HEK293 (cell line): ENCODE measurements at regions not wholly inside any gene's neighbourhood (a gene's known extent, or its start where the extent isn't known, plus 50 kb on each side); places are given as distances from the start of the nearest gene placed in this dataset.

Source experiments
- CTCF ChIA-PET: fragments of 350-600 bp; formaldehyde crosslinking; extraction: SDS; loops from one replicate; lab custom pipeline; 2021; ENCODE audit warnings: antibody characterized with exemption; lab: Yijun Ruan, JAX
- POLR2A ChIA-PET: fragments of 300-600 bp; formaldehyde crosslinking; extraction: SDS; loops from one replicate; lab custom pipeline; 2020; ENCODE audit warnings: antibody characterized with exemption, inconsistent platforms; lab: Yijun Ruan, JAX
- H3K27ac ChIP-seq: fragments of 200-500 bp; sonication (Bioruptor generic); 2 replicates; pipeline ENCODE4 v1.5.1; 2014; ENCODE audit warnings: low read depth, low read length, control low read depth, inconsistent platforms; ENCODE audit errors: extremely low read depth
- H3K36me3 ChIP-seq, 2 experiments: fragments of 200-500 bp in 1 of 2; sonication (Bioruptor generic) in 1 of 2; 1 replicate in 1 of 2; 2 replicates in 1 of 2; pipeline ENCODE4 v1.5.1; 2014 to 2017; ENCODE audit warnings: inconsistent platforms in 2 of 2, low read length in 2 of 2; ENCODE audit not compliant: control insufficient read depth in 2 of 2, insufficient read depth in 1 of 2
- H3K4me1 ChIP-seq: fragments of 200-500 bp; sonication (Bioruptor generic); 2 replicates; pipeline ENCODE4 v1.5.1; 2014; ENCODE audit warnings: mild to moderate bottlenecking, low read length, inconsistent platforms; ENCODE audit not compliant: control insufficient read depth, insufficient read depth
- H3K4me3 ChIP-seq: 2 replicates; pipeline ENCODE4 v1.5.1; 2011; ENCODE audit warnings: low read depth, mild to moderate bottlenecking, control low read depth, low read length, moderate library complexity
- H3K9me3 ChIP-seq: fragments of 200-500 bp; sonication (Bioruptor generic); 2 replicates; pipeline ENCODE4 v1.5.1; 2014; ENCODE audit warnings: low read depth, low read length, inconsistent platforms; ENCODE audit not compliant: control insufficient read depth, insufficient read depth
- BCL11B ChIP-seq: fragments of 450-650 bp; formaldehyde crosslinking; IDR thresholded peaks from 2 replicates; pipeline ENCODE4 v1.5.1; 2016; ENCODE audit warnings: low read depth, missing biosample characterization, missing genetic modification characterization
- FEZF1 ChIP-seq: fragments of 450-650 bp; formaldehyde crosslinking; IDR thresholded peaks from 2 replicates; pipeline ENCODE4 v1.5.1; 2016; ENCODE audit warnings: missing biosample characterization, missing genetic modification characterization
- TSHZ1 ChIP-seq: fragments of 450-650 bp; formaldehyde crosslinking; IDR thresholded peaks from 2 replicates; pipeline ENCODE4 v1.5.1; 2016; ENCODE audit warnings: missing biosample characterization, missing genetic modification characterization, borderline replicate concordance
- ZNF140 ChIP-seq: fragments of 450-650 bp; formaldehyde crosslinking; IDR thresholded peaks from 2 replicates; pipeline ENCODE4 v1.5.1; 2016; ENCODE audit warnings: missing biosample characterization, missing genetic modification characterization
- ZNF18 ChIP-seq: fragments of 450-650 bp; formaldehyde crosslinking; IDR thresholded peaks from 2 replicates; pipeline ENCODE4 v1.5.1; 2016; ENCODE audit warnings: missing biosample characterization, missing genetic modification characterization
- ZNF211 ChIP-seq: fragments of 450-650 bp; formaldehyde crosslinking; IDR thresholded peaks from 2 replicates; pipeline ENCODE4 v1.5.1; 2016; ENCODE audit warnings: low read depth, missing biosample characterization, missing genetic modification characterization
- ZNF341 ChIP-seq: fragments of 450-650 bp; formaldehyde crosslinking; IDR thresholded peaks from 2 replicates; pipeline ENCODE4; 2016; ENCODE audit warnings: low read depth, missing biosample characterization, missing genetic modification characterization
- ZNF423 ChIP-seq: fragments of 450-650 bp; formaldehyde crosslinking; IDR thresholded peaks from 2 replicates; pipeline ENCODE4 v1.5.1; 2016; ENCODE audit warnings: missing biosample characterization, missing genetic modification characterization
- ZNF488 ChIP-seq: fragments of 450-650 bp; formaldehyde crosslinking; IDR thresholded peaks from 2 replicates; pipeline ENCODE4 v1.5.1; 2016; ENCODE audit warnings: missing biosample characterization, missing genetic modification characterization
- ZNF76 ChIP-seq: fragments of 450-650 bp; formaldehyde crosslinking; IDR thresholded peaks from 2 replicates; pipeline ENCODE4; 2016; ENCODE audit warnings: low read depth, missing biosample characterization, missing genetic modification characterization, borderline replicate concordance
- ZSCAN16 ChIP-seq: fragments of 450-650 bp; formaldehyde crosslinking; IDR thresholded peaks from 2 replicates; pipeline ENCODE4 v1.5.1; 2016; ENCODE audit warnings: missing biosample characterization, missing genetic modification characterization
- ZSCAN23 ChIP-seq: fragments of 450-650 bp; formaldehyde crosslinking; IDR thresholded peaks from 2 replicates; pipeline ENCODE4 v1.5.1; 2016; ENCODE audit warnings: missing biosample characterization, missing genetic modification characterization
- TF ChIP-seq, protein P1 (sequence below): fragments of 450-650 bp; formaldehyde crosslinking; IDR thresholded peaks from 2 replicates; pipeline ENCODE4 v1.5.1; 2016; ENCODE audit warnings: missing biosample characterization, missing genetic modification characterization, borderline replicate concordance
- TF ChIP-seq, protein P2 (sequence below): fragments of 450-650 bp; formaldehyde crosslinking; IDR thresholded peaks from 2 replicates; pipeline ENCODE4 v1.5.1; 2016; ENCODE audit warnings: missing biosample characterization, missing genetic modification characterization
- TF ChIP-seq, protein P3 (sequence below): fragments of 450-650 bp; formaldehyde crosslinking; IDR thresholded peaks from 2 replicates; pipeline ENCODE4 v1.5.1; 2016; ENCODE audit warnings: missing biosample characterization, missing genetic modification characterization
- TF ChIP-seq, protein P4 (sequence below): fragments of 450-650 bp; formaldehyde crosslinking; IDR thresholded peaks from 2 replicates; pipeline ENCODE4 v1.5.1; 2016; ENCODE audit warnings: missing biosample characterization, missing genetic modification characterization

DNA sequence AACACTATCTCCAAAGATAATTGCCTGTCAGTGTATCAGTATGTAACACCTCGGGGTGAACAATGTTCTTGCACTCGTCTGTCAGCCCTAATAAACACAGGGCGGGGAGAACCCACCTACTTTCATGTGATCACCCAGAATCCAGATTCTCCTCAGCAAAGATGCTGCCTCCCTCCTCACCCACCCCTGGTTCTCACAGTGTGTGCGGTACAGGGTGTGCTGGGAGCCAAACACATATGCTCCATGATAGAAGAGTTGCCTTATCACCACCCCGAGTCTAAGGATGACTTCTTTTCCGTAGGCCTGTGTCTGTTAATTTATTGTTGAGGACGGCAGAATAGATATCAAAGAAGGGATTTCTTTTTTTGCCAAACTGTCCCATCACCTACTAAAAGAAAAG, 206.1 kb downstream of the TLE3 start (continued):
- TF ChIP-seq, protein P1, sequence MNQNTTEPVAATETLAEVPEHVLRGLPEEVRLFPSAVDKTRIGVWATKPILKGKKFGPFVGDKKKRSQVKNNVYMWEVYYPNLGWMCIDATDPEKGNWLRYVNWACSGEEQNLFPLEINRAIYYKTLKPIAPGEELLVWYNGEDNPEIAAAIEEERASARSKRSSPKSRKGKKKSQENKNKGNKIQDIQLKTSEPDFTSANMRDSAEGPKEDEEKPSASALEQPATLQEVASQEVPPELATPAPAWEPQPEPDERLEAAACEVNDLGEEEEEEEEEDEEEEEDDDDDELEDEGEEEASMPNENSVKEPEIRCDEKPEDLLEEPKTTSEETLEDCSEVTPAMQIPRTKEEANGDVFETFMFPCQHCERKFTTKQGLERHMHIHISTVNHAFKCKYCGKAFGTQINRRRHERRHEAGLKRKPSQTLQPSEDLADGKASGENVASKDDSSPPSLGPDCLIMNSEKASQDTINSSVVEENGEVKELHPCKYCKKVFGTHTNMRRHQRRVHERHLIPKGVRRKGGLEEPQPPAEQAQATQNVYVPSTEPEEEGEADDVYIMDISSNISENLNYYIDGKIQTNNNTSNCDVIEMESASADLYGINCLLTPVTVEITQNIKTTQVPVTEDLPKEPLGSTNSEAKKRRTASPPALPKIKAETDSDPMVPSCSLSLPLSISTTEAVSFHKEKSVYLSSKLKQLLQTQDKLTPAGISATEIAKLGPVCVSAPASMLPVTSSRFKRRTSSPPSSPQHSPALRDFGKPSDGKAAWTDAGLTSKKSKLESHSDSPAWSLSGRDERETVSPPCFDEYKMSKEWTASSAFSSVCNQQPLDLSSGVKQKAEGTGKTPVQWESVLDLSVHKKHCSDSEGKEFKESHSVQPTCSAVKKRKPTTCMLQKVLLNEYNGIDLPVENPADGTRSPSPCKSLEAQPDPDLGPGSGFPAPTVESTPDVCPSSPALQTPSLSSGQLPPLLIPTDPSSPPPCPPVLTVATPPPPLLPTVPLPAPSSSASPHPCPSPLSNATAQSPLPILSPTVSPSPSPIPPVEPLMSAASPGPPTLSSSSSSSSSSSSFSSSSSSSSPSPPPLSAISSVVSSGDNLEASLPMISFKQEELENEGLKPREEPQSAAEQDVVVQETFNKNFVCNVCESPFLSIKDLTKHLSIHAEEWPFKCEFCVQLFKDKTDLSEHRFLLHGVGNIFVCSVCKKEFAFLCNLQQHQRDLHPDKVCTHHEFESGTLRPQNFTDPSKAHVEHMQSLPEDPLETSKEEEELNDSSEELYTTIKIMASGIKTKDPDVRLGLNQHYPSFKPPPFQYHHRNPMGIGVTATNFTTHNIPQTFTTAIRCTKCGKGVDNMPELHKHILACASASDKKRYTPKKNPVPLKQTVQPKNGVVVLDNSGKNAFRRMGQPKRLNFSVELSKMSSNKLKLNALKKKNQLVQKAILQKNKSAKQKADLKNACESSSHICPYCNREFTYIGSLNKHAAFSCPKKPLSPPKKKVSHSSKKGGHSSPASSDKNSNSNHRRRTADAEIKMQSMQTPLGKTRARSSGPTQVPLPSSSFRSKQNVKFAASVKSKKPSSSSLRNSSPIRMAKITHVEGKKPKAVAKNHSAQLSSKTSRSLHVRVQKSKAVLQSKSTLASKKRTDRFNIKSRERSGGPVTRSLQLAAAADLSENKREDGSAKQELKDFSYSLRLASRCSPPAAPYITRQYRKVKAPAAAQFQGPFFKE (tag by site-specific recombination), result no peak
- TF ChIP-seq ZSCAN16 (tag by site-specific recombination) (no peak), ZNF140 (tag by site-specific recombination) (no peak), ZNF18 (tag by site-specific recombination) (no peak), TSHZ1 (tag by site-specific recombination) (no peak), ZNF211 (tag by site-specific recombination) (no peak)
- TF ChIP-seq, all 188 proteins: peak for 0

- Histone ChIP-seq H3K4me1 (peaks cover 10% of the 10 kb centered on the region; the same call in 1 of the 2 replicates), H3K27ac (no peak overlapping the region), H3K36me3 (no peaks in the 10 kb centered on the region), H3K9me3 (peaks cover 2% of the 10 kb centered on the region; the same call in 1 of the 2 replicates), H3K4me3 (no peak overlapping the region)
- POLR2A ChIA-PET, result no interaction called here
- CTCF ChIA-PET, result no interaction called here
- no peak for TF ChIP-seq ZNF341 (tag by site-specific recombination)
- TF ChIP-seq, protein P2, sequence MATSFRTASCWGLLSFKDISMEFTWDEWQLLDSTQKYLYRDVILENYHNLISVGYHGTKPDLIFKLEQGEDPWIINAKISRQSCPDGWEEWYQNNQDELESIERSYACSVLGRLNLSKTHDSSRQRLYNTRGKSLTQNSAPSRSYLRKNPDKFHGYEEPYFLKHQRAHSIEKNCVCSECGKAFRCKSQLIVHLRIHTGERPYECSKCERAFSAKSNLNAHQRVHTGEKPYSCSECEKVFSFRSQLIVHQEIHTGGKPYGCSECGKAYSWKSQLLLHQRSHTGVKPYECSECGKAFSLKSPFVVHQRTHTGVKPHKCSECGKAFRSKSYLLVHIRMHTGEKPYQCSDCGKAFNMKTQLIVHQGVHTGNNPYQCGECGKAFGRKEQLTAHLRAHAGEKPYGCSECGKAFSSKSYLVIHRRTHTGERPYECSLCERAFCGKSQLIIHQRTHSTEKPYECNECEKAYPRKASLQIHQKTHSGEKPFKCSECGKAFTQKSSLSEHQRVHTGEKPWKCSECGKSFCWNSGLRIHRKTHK (tag by site-specific recombination), result no peak
- TF ChIP-seq FEZF1 (tag by site-specific recombination), result no peak
- TF ChIP-seq, protein P3, sequence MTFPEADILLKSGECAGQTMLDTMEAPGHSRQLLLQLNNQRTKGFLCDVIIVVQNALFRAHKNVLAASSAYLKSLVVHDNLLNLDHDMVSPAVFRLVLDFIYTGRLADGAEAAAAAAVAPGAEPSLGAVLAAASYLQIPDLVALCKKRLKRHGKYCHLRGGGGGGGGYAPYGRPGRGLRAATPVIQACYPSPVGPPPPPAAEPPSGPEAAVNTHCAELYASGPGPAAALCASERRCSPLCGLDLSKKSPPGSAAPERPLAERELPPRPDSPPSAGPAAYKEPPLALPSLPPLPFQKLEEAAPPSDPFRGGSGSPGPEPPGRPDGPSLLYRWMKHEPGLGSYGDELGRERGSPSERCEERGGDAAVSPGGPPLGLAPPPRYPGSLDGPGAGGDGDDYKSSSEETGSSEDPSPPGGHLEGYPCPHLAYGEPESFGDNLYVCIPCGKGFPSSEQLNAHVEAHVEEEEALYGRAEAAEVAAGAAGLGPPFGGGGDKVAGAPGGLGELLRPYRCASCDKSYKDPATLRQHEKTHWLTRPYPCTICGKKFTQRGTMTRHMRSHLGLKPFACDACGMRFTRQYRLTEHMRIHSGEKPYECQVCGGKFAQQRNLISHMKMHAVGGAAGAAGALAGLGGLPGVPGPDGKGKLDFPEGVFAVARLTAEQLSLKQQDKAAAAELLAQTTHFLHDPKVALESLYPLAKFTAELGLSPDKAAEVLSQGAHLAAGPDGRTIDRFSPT, result no peak
- TF ChIP-seq ZNF423 (tag by site-specific recombination), result no peak
- no peak for TF ChIP-seq ZNF488
- no peak for TF ChIP-seq ZNF76 (tag by site-specific recombination)
- no peak for TF ChIP-seq BCL11B (tag by site-specific recombination)
- no peak for TF ChIP-seq ZSCAN23 (tag by site-specific recombination)
- TF ChIP-seq, protein P4, sequence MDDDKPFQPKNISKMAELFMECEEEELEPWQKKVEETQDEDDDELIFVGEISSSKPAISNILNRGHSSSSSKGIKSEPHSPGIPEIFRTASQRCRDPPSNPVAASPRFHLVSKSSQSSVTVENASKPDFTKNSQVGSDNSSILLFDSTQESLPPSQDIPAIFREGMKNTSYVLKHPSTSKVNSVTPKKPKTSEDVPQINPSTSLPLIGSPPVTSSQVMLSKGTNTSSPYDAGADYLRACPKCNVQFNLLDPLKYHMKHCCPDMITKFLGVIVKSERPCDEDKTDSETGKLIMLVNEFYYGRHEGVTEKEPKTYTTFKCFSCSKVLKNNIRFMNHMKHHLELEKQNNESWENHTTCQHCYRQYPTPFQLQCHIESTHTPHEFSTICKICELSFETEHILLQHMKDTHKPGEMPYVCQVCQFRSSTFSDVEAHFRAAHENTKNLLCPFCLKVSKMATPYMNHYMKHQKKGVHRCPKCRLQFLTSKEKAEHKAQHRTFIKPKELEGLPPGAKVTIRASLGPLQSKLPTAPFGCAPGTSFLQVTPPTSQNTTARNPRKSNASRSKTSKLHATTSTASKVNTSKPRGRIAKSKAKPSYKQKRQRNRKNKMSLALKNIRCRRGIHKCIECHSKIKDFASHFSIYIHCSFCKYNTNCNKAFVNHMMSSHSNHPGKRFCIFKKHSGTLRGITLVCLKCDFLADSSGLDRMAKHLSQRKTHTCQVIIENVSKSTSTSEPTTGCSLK (tag by site-specific recombination), result no peak
Observed at GRCh38 chr15:69892351-69892750, 205.4 kb downstream of the TLE3 start.
